GM10266 (cell line): ENCODE measurements at regions not wholly inside any gene's neighbourhood (a gene's known extent, or its start where the extent isn't known, plus 50 kb on each side); places are given as distances from the start of the nearest gene placed in this dataset.

Experiments
- DNase-seq: peaks from one replicate; pipeline ENCODE4 v3.0.0; 2012; ENCODE audit errors: extremely low spot score
- TF ChIP-seq, protein P1 (sequence below): IDR thresholded peaks from 2 replicates; pipeline ENCODE4 v1.5.1; 2012; ENCODE audit warnings: mild to moderate bottlenecking, low read depth; ENCODE audit not compliant: control insufficient read depth, insufficient read depth; ENCODE audit errors: missing control alignments

DNA sequence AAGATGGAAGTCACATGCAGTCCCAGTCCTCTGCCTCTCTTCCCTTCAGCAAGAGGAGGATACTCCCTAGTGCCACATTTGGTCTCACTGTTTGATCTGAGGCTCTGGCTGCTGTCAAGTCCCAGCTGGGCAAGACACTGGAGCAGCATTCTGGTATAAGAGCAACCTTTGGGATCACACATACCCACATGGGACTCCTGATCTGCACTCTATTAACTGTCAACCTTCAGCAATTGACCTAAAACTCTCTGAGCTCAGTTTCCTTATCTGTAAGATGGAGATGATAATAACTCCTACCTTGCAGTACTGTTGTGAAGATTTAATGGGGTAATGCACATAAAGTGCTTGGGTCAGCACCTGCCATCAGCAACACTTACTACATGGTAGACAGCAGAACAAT lies 437.9 kb downstream of the PIK3R1 start:
- no peak for DNase-seq
- TF ChIP-seq, protein P1, sequence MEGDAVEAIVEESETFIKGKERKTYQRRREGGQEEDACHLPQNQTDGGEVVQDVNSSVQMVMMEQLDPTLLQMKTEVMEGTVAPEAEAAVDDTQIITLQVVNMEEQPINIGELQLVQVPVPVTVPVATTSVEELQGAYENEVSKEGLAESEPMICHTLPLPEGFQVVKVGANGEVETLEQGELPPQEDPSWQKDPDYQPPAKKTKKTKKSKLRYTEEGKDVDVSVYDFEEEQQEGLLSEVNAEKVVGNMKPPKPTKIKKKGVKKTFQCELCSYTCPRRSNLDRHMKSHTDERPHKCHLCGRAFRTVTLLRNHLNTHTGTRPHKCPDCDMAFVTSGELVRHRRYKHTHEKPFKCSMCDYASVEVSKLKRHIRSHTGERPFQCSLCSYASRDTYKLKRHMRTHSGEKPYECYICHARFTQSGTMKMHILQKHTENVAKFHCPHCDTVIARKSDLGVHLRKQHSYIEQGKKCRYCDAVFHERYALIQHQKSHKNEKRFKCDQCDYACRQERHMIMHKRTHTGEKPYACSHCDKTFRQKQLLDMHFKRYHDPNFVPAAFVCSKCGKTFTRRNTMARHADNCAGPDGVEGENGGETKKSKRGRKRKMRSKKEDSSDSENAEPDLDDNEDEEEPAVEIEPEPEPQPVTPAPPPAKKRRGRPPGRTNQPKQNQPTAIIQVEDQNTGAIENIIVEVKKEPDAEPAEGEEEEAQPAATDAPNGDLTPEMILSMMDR, result no peak

DNA sequence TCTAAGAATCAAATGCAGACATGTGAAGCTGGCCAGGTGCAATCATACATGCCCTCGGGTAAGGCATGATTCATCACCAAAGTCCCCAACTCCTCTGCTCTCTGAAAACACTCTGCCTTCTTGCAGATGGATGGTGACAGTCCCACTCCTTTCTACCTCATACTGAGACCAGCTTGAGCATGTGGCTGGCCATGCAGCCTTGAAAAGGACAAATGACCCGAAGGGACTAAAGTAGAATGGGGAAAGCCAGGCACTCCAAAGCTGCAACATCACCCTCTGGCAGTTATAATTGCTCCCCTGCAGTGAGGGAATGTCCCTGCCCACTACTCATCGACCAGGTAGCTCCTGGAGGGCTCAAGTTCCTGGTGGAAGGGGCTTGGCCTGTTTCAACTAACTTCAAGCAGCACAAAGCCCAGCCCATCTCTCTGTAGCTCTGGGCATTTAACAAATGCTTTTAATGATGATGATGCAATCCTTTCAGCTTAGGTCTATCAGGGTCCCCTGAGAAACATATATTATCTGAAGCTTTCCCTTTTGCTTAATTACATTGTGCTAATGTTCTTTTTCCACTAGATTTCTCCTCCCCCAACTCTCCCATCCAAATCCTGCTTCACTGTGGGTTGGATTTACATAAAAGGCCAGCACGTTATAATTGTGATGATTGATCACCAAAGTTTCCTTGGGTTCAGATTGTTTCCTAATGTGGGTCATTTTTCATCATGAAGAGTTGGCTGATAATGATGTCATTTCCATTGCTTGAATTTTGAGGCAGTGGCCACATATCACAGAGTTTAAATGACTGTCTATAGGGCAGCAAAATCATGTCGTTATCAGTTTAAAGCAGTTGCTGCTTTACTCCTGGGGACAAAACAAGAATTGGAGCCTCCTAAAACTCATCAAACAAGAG lies 436.5 kb upstream of the SLC30A5 start:
- TF ChIP-seq, protein P1, result no peak
- peak; percentile 12 for DNase-seq

DNA sequence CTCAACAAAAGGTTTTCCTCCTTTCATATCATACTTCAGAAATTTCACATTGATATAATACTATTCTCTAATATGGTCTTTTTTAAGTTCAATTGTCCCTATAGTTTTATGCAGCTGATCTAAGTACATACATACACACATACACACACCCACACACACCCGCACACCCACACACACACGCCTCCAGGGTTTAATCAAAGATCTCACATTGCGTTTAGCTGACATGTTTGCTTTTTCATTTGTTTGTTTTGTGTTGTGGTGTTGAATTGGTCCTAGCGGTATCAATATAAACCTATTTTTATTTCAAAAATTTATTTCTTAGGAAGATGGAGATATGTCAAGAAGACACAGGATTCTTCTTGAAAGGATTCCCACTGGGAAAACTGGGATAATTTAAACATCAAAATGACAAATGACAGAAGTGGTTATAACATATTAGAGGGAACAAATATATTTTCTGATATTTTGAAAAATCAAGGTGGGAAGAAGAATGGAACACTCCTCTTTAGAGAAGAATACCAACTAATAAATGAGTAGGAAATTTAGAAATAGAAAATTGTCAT lies 434.9 kb upstream of the SLC30A5 start:
- TF ChIP-seq, protein P1, result no peak
- DNase-seq, result no peak

DNA sequence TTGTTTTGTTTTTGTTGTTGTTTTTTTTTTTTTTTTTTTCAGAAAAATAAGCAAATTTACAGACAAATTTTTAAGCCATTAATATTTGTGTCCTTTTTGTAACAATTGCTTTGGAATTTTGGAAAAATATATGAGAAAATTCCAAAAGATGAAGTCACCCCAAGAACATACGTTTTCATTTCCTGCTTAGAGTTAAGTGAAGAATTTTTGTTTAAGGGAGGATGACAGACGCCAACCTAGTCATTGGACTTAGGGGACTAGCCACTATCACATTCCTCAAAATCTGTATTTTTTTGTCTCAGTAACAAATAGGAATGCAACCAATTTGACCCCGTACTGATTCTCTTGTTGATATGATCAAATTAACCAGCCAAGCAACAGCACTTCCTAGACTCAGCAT lies 433.9 kb upstream of the SLC30A5 start:
- no peak for DNase-seq
- TF ChIP-seq, protein P1, result no peak

DNA sequence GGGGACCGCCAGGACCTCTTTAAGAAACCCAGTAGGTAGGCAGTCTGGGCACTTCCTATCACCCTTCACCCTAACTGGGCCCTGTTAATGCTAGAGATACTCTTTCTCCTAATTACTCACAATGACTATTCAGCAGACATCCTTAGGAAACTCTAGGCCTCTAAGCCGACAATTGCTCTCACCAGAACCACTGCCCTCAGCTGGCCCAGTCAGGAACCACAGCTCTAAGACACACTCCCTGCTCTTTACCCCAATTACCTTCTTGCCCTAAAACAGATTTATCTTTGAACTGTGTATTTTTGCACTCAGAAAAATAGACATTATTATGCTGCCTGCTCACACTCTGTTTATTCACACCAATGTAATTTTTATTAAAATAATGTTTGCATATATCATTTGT lies 432.6 kb upstream of the SLC30A5 start:
- TF ChIP-seq, protein P1, result peak; percentile 47
- DNase-seq, result peak; percentile 25

DNA sequence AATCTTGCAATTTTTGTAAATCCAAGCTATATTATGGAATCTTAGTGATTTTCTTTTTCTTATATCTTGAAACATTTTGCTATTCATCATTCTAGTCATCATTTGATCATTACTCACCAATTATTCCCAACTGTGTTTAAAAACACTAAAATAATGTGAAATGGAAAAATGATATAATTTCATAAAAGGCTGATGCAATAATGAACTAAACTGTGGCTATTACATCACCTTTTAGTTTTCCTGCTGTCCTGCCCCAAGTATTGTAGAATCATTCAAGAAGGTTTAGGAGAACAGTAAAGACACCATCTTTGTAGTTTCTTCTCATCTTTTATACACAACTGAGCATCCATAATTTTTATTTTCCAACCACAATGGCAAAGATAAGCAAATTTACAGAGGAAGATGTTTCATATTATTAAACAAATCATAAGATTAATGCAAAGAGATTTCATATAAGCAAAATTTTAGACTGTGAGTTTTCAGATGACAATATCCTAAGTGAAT lies 431.0 kb upstream of the SLC30A5 start:
- TF ChIP-seq, protein P1, result no peak

More for the DNA sequence above, 431.0 kb upstream of the SLC30A5 start:
- no peak for DNase-seq
